SK-N-SH treated with all-trans-retinoic acid at 6 μM for 48 hours (cell line): ENCODE measurements at regions not wholly inside any gene's neighbourhood (a gene's known extent, or its start where the extent isn't known, plus 50 kb on each side); places are given as distances from the start of the nearest gene placed in this dataset.
"Not testable (repeated sequence)": the region's sequence is repeated elsewhere in the genome, so short reads cannot be mapped to it uniquely, and the experiment has no call there.

Source experiments
- ATAC-seq: fragments of 200-7000 bp; cut with Tn5 transposase; 3 replicates; pipeline ENCODE4 v1.9.1; 2020; ENCODE audit warnings: mild to moderate bottlenecking, moderate library complexity
- ARNTL ChIP-seq: fragments of 450-650 bp; formaldehyde crosslinking; IDR thresholded peaks from 2 replicates; pipeline ENCODE4 v1.5.0; 2020; ENCODE audit warnings: low read depth, mild to moderate bottlenecking, moderate library complexity, borderline replicate concordance
- CSDC2 ChIP-seq: fragments of 250-450 bp; sonication (Bioruptor Pico); IDR thresholded peaks from 2 replicates; pipeline ENCODE4 v1.5.0; 2020; ENCODE audit warnings: mild to moderate bottlenecking, moderate library complexity
- ESRRG ChIP-seq: fragments of 250-450 bp; sonication (Bioruptor Pico); IDR thresholded peaks from 2 replicates; pipeline ENCODE4 v1.6.1; 2021; ENCODE audit warnings: mild to moderate bottlenecking
- GLIS3 ChIP-seq: fragments of 250-450 bp; sonication (Bioruptor Pico); IDR thresholded peaks from 2 replicates; pipeline ENCODE4 v1.5.0; 2020; ENCODE audit warnings: mild to moderate bottlenecking, moderate library complexity
- OSR1 ChIP-seq: fragments of 250-450 bp; sonication (Bioruptor Pico); IDR thresholded peaks from 2 replicates; pipeline ENCODE4 v1.8.0; 2022; ENCODE audit warnings: moderate library complexity, mild to moderate bottlenecking, inconsistent platforms
- PPARA ChIP-seq: fragments of 250-450 bp; sonication (Bioruptor Pico); IDR thresholded peaks from 2 replicates; pipeline ENCODE4 v1.5.0; 2020; ENCODE audit warnings: mild to moderate bottlenecking, borderline replicate concordance
- RARB ChIP-seq: fragments of 250-450 bp; sonication (Bioruptor Pico); IDR thresholded peaks from 2 replicates; pipeline ENCODE4 v1.8.0; 2021; ENCODE audit warnings: mild to moderate bottlenecking, moderate library complexity
- SNAI2 ChIP-seq: fragments of 250-450 bp; sonication (Bioruptor Pico); IDR thresholded peaks from 2 replicates; pipeline ENCODE4 v1.5.0; 2020; ENCODE audit warnings: mild to moderate bottlenecking, moderate library complexity
- ZC3H10 ChIP-seq: fragments of 250-450 bp; sonication (Bioruptor Pico); IDR thresholded peaks from 2 replicates; pipeline ENCODE4 v1.5.1; 2021; ENCODE audit warnings: mild to moderate bottlenecking, moderate library complexity
- ZFP30 ChIP-seq: fragments of 450-650 bp; formaldehyde crosslinking; IDR thresholded peaks from 2 replicates; pipeline ENCODE4 v1.5.0; 2022; ENCODE audit warnings: mild to moderate bottlenecking, moderate library complexity
- ZNF565 ChIP-seq: fragments of 450-650 bp; formaldehyde crosslinking; conservative IDR thresholded peaks from 2 replicates; pipeline ENCODE4 v1.5.0; 2020; ENCODE audit warnings: low read depth, mild to moderate bottlenecking, moderate library complexity
- ZNF8 ChIP-seq: fragments of 450-650 bp; formaldehyde crosslinking; IDR thresholded peaks from 2 replicates; pipeline ENCODE4 v1.5.0; 2020; ENCODE audit warnings: mild to moderate bottlenecking, moderate library complexity
- TF ChIP-seq, protein P1 (sequence below): fragments of 250-450 bp; sonication (Bioruptor Pico); IDR thresholded peaks from 2 replicates; pipeline ENCODE4 v1.5.0; 2020; ENCODE audit warnings: mild to moderate bottlenecking, moderate library complexity
- TF ChIP-seq, protein P2 (sequence below): fragments of 250-450 bp; sonication (Bioruptor Pico); IDR thresholded peaks from 2 replicates; pipeline ENCODE4 v1.8.0; 2020; ENCODE audit warnings: mild to moderate bottlenecking, moderate library complexity, borderline replicate concordance
- TF ChIP-seq, protein P3 (sequence below): fragments of 250-450 bp; sonication (Bioruptor Pico); IDR thresholded peaks from 2 replicates; pipeline ENCODE4 v1.8.0; 2021; ENCODE audit warnings: low read depth, mild to moderate bottlenecking, moderate library complexity, borderline replicate concordance
- TF ChIP-seq, protein P4 (sequence below): fragments of 250-450 bp; sonication (Bioruptor Pico); IDR thresholded peaks from 2 replicates; pipeline ENCODE4 v1.5.1; 2021; ENCODE audit warnings: mild to moderate bottlenecking, moderate library complexity
- TF ChIP-seq, protein P5 (sequence below): fragments of 250-450 bp; sonication (Bioruptor Pico); IDR thresholded peaks from 2 replicates; pipeline ENCODE4 v1.5.1; 2020; ENCODE audit warnings: low read depth, mild to moderate bottlenecking, moderate library complexity

DNA sequence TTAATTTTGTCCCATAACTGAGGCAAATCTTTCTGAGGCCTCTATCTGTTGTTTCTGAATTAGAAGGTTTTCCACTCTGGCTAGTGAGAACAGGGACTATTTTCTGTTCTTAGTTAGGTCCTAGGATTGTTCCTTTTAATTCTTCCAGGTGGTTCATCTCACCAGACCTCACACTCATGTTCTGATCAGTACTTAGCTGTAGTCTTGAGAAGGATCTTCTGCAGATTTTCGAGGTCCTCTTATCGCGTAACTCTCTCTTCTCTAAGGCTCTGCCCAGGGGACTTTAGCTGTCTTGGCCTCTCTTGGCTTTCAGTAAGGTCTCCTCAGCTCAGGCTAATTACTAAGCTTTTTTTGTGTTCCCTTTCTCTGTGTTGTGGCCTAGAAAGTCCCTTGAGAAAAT, 201.1 kb downstream of the ETNK1 start:
- TF ChIP-seq PPARA (CRISPR knock-in tag) (no peak), ARNTL (CRISPR knock-in tag) (no peak), ZC3H10 (no peak), ZNF8 (CRISPR knock-in tag) (no peak), ZNF565 (no peak)
- TF ChIP-seq, protein P1, sequence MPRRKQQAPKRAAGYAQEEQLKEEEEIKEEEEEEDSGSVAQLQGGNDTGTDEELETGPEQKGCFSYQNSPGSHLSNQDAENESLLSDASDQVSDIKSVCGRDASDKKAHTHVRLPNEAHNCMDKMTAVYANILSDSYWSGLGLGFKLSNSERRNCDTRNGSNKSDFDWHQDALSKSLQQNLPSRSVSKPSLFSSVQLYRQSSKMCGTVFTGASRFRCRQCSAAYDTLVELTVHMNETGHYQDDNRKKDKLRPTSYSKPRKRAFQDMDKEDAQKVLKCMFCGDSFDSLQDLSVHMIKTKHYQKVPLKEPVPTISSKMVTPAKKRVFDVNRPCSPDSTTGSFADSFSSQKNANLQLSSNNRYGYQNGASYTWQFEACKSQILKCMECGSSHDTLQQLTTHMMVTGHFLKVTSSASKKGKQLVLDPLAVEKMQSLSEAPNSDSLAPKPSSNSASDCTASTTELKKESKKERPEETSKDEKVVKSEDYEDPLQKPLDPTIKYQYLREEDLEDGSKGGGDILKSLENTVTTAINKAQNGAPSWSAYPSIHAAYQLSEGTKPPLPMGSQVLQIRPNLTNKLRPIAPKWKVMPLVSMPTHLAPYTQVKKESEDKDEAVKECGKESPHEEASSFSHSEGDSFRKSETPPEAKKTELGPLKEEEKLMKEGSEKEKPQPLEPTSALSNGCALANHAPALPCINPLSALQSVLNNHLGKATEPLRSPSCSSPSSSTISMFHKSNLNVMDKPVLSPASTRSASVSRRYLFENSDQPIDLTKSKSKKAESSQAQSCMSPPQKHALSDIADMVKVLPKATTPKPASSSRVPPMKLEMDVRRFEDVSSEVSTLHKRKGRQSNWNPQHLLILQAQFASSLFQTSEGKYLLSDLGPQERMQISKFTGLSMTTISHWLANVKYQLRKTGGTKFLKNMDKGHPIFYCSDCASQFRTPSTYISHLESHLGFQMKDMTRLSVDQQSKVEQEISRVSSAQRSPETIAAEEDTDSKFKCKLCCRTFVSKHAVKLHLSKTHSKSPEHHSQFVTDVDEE (CRISPR knock-in tag), result no peak
- TF ChIP-seq, protein P2, sequence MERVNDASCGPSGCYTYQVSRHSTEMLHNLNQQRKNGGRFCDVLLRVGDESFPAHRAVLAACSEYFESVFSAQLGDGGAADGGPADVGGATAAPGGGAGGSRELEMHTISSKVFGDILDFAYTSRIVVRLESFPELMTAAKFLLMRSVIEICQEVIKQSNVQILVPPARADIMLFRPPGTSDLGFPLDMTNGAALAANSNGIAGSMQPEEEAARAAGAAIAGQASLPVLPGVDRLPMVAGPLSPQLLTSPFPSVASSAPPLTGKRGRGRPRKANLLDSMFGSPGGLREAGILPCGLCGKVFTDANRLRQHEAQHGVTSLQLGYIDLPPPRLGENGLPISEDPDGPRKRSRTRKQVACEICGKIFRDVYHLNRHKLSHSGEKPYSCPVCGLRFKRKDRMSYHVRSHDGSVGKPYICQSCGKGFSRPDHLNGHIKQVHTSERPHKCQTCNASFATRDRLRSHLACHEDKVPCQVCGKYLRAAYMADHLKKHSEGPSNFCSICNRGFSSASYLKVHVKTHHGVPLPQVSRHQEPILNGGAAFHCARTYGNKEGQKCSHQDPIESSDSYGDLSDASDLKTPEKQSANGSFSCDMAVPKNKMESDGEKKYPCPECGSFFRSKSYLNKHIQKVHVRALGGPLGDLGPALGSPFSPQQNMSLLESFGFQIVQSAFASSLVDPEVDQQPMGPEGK (CRISPR knock-in tag), result no peak
- ATAC-seq, result no peak

DNA sequence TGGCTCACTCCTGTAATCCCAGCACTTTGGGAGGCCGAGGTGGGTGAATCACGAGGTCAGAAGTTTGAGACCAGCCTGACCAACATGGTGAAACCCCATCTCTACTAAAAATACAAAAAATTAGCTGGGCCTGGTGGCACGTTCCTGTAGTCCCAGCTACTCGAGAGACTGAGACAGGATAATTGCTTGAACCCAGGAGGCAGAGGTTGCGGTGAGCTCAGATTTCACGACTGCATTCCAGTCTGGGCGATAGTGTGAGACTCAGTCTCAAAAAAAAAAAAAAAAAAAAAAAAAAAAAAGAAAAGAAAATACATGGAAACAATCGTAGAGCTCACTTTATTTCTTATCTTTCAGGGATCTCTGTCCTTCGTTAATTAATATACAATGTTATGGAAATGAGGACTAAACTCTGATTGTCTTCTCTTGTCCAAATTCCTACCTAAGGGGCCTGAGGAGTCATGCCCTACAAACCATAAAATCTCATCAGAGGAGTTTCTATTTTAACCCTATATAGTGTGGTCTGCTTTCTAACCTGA, 201.5 kb downstream of the ETNK1 start:
- ATAC-seq, result not testable (repeated sequence)

DNA sequence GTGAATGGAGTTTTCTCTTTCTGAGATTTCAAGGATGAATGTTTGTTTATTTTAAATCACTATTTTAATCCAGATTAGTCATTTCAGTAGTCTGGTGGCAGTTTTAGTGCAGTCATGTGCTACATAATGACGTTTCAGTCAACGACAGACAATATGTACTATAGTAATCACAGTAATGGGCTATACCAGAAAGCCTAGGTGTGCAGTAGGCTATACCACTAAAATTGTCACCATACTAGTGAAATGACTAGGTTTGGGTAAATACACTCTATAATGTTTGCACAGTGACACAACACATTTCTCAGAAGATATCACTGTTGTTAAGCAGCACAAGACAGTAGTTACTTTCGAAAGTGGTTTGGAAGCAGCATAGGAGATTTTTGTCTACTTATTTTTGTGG, 203.1 kb downstream of the ETNK1 start:
- no peak for ATAC-seq
- no peak for TF ChIP-seq SNAI2
- no peak for TF ChIP-seq ZNF8 (CRISPR knock-in tag)

DNA sequence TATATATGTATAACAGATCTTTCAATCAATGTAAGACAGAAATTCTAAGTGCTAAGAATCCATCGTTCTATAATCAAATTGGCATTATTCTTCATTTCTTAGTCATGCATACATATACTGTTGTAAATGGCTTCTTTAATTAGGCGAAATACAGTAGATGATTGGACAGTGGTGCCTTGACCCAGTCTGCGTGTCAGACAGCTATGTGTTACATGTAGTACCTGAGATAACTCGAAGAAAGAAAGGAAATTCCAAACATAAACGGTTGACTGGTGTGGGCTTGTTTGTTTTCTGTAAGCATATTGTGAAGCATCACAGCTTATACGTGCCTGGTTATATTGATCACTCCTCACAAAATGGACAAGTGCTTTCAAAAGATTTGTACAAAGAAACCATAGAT, 210.5 kb downstream of the ETNK1 start:
- TF ChIP-seq PPARA (CRISPR knock-in tag) (no peak), OSR1 (no peak), GLIS3 (CRISPR knock-in tag) (no peak), ZC3H10 (no peak), RARB (no peak), ESRRG (no peak), CSDC2 (CRISPR knock-in tag) (no peak), ARNTL (CRISPR knock-in tag) (no peak), ZFP30 (no peak)
- TF ChIP-seq, protein P3, sequence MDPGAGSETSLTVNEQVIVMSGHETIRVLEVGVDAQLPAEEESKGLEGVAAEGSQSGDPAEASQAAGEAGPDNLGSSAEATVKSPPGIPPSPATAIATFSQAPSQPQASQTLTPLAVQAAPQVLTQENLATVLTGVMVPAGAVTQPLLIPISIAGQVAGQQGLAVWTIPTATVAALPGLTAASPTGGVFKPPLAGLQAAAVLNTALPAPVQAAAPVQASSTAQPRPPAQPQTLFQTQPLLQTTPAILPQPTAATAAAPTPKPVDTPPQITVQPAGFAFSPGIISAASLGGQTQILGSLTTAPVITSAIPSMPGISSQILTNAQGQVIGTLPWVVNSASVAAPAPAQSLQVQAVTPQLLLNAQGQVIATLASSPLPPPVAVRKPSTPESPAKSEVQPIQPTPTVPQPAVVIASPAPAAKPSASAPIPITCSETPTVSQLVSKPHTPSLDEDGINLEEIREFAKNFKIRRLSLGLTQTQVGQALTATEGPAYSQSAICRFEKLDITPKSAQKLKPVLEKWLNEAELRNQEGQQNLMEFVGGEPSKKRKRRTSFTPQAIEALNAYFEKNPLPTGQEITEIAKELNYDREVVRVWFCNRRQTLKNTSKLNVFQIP, result no peak
- TF ChIP-seq, protein P4, sequence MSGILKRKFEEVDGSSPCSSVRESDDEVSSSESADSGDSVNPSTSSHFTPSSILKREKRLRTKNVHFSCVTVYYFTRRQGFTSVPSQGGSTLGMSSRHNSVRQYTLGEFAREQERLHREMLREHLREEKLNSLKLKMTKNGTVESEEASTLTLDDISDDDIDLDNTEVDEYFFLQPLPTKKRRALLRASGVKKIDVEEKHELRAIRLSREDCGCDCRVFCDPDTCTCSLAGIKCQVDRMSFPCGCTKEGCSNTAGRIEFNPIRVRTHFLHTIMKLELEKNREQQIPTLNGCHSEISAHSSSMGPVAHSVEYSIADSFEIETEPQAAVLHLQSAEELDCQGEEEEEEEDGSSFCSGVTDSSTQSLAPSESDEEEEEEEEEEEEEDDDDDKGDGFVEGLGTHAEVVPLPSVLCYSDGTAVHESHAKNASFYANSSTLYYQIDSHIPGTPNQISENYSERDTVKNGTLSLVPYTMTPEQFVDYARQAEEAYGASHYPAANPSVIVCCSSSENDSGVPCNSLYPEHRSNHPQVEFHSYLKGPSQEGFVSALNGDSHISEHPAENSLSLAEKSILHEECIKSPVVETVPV (CRISPR knock-in tag), result no peak
- TF ChIP-seq, protein P5, sequence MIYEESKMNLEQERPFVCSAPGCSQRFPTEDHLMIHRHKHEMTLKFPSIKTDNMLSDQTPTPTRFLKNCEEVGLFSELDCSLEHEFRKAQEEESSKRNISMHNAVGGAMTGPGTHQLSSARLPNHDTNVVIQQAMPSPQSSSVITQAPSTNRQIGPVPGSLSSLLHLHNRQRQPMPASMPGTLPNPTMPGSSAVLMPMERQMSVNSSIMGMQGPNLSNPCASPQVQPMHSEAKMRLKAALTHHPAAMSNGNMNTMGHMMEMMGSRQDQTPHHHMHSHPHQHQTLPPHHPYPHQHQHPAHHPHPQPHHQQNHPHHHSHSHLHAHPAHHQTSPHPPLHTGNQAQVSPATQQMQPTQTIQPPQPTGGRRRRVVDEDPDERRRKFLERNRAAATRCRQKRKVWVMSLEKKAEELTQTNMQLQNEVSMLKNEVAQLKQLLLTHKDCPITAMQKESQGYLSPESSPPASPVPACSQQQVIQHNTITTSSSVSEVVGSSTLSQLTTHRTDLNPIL (CRISPR knock-in tag), result no peak
- ATAC-seq, result no peak

DNA sequence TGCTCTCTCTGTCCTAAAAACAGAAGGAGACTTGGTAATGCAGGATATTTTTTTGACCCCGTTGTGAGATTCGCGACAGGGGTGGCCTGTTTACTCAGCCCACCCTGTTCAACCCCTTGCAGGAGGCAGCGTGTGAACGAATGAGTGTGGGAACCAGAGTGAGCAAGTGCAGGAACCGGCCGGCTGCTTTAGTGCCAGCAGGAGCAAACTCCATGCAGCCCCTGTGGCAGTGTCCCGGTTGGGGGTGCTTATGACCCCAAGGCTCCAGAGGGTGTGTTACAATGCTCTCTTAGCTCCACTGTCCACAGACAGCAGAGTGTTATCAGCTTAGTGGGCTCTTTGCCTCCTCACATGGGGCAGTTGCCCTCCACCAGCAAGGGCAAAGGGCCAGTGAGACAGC, 225.2 kb downstream of the ETNK1 start:
- no peak for ATAC-seq
- TF ChIP-seq CSDC2 (CRISPR knock-in tag) (no peak), ARNTL (CRISPR knock-in tag) (no peak)
- TF ChIP-seq, protein P3, result no peak
- TF ChIP-seq, protein P5 (CRISPR knock-in tag), result no peak
